Breast epithelium (tissue), 3 donors: ENCODE measurements at regions not wholly inside any gene's neighbourhood (a gene's known extent, or its start where the extent isn't known, plus 50 kb on each side); places are given as distances from the start of the nearest gene placed in this dataset.

ENCODE experiments used
- POLR2A ChIP-seq: fragments of 450-650 bp; IDR thresholded peaks from one replicate; pipeline ENCODE4 v1.6.1; 2016; ENCODE audit warnings: antibody characterized with exemption, mild to moderate bottlenecking, moderate library complexity
- POLR2AphosphoS5 ChIP-seq, 3 donors: sonication (generic); formaldehyde crosslinking; IDR thresholded peaks; one replicate each; pipeline ENCODE4 v1.6.1; 2017; ENCODE audit warnings: antibody characterized with exemption in 3 of 3

GRCh38 chr21:41075656-41076055 lies 92.3 kb upstream of the BACE2 start:
- no peak for TF ChIP-seq POLR2A
- no peak for TF ChIP-seq POLR2AphosphoS5 (IDR thresholded peaks at IDR 0.05)
